ENCODE measurements at regions not wholly inside any gene's neighbourhood (a gene's known extent, or its start where the extent isn't known, plus 50 kb on each side); places are given as distances from the start of the nearest gene placed in this dataset.
A peak's percentile ranks its signal among the peaks of the same experiment; 100 is the strongest.

DNA sequence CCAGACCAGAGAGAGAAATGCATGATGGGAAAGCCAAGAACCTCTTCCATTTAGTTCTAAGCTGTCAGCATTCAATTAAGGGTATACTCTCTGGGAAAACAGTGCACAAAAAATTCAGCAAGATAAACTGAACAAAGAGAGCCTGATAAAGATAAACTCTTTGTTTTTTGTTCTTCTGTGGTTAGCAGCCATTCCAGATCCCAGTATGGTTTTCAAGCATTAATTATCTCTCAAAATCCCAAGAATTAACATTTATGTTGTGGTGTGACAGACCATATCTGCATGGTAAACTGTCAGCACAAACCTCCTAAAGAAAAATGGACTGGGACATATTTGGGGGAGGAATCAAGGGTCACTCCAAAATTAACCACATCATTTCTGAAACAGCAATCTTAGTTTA lies 124.0 kb upstream of the LRRN1 start:
- ChIA-PET CTCF (no interaction called here), POLR2A (no interaction called here)

GRCh38 chr3:3666664-3667063 lies 132.6 kb upstream of the LRRN1 start:
- H3K36me3 ChIP-seq (replicated peaks in 1 of 2; ENCODE audit: control extremely low read depth in 1 of 2, control insufficient read depth in 1 of 2, extremely low read depth in 1 of 2, insufficient read depth in 2 of 2, low read length in 1 of 2), result no peaks in the 10 kb centered on the region
- peaks cover 1 to 11% (median 6%) of the 10 kb centered on the region in 3 donors for H3K9me3 ChIP-seq (ENCODE audit: control extremely low read depth in 1 of 3, control insufficient read depth in 2 of 3, insufficient read depth in 1 of 3, low read length in 2 of 3)
- H3K27me3 Mint-ChIP-seq, result no peaks in the 10 kb centered on the region
- H3K27me3 ChIP-seq (replicated peaks in 1 of 4; ENCODE audit: control extremely low read depth in 1 of 4, control insufficient read depth in 3 of 4, insufficient read depth in 4 of 4, low read length in 3 of 4), result no peaks in the 10 kb centered on the region
- H2AFZ ChIP-seq (ENCODE audit: insufficient read depth, low read depth, low read length, poor library complexity, severe bottlenecking), result no peak overlapping the region
- H3K27ac ChIP-seq (ENCODE audit: low read length in 2 of 2), result no peak overlapping the region
- DNase-seq (peak; percentile 34), ATAC-seq (ENCODE audit: low read depth) (no peak)
- H4K20me1 ChIP-seq (ENCODE audit: control insufficient read depth, insufficient read depth, low read length, poor library complexity, severe bottlenecking), result no peaks in the 10 kb centered on the region
- H3K9me3 Mint-ChIP-seq (ENCODE audit: insufficient read depth), result peaks cover 4% of the 10 kb centered on the region
- intact Hi-C loops (cut with micrococcal nuclease), result no loop called here
- ChIA-PET POLR2A (no interaction called here), CTCF (no interaction called here)
- H3K9ac ChIP-seq (ENCODE audit: low read length), result no peak overlapping the region
- H3K4me3 ChIP-seq (ENCODE audit: control extremely low read depth in 1 of 5, extremely low read depth in 1 of 5, insufficient read depth in 1 of 5, low read depth in 2 of 5, low read length in 4 of 5), result no peak overlapping the region
- peak overlapping the region; percentile 35 for H3K4me3 Mint-ChIP-seq
- peaks cover 4 to 13% of the 10 kb centered on the region in 2 donors for H3K4me1 ChIP-seq (ENCODE audit: control insufficient read depth in 2 of 2, insufficient read depth in 2 of 2, low read length in 2 of 2)
- WGBS (ENCODE audit: insufficient coverage), result no CpG with 5 or more reads among the region's 3 CpGs
- H3K79me2 ChIP-seq (ENCODE audit: control insufficient read depth, insufficient read depth, low read length), result no peaks in the 10 kb centered on the region
- peaks cover 14% of the 10 kb centered on the region for H3K4me1 Mint-ChIP-seq
- TF ChIP-seq, protein P1, sequence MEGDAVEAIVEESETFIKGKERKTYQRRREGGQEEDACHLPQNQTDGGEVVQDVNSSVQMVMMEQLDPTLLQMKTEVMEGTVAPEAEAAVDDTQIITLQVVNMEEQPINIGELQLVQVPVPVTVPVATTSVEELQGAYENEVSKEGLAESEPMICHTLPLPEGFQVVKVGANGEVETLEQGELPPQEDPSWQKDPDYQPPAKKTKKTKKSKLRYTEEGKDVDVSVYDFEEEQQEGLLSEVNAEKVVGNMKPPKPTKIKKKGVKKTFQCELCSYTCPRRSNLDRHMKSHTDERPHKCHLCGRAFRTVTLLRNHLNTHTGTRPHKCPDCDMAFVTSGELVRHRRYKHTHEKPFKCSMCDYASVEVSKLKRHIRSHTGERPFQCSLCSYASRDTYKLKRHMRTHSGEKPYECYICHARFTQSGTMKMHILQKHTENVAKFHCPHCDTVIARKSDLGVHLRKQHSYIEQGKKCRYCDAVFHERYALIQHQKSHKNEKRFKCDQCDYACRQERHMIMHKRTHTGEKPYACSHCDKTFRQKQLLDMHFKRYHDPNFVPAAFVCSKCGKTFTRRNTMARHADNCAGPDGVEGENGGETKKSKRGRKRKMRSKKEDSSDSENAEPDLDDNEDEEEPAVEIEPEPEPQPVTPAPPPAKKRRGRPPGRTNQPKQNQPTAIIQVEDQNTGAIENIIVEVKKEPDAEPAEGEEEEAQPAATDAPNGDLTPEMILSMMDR (IDR thresholded peaks at IDR 0.05), result no peak
- TF ChIP-seq EZH2 (IDR thresholded peaks at IDR 0.05; ENCODE audit: borderline replicate concordance, insufficient read depth, low read depth, low read length, poor library complexity, severe bottlenecking), result no peak
- H3K4me2 ChIP-seq (replicated peaks; ENCODE audit: low read depth, low read length, poor library complexity, severe bottlenecking), result peak overlapping the region; percentile 45
- H3K27ac Mint-ChIP-seq, result no peak overlapping the region

More for the DNA sequence above, 124.0 kb upstream of the LRRN1 start:
- no peaks in the 10 kb centered on the region for H3K27me3 Mint-ChIP-seq
- H3K4me1 Mint-ChIP-seq, result no peaks in the 10 kb centered on the region
- no peak overlapping the region for H3K4me3 Mint-ChIP-seq
- H3K36me3 ChIP-seq (replicated peaks in 1 of 2; ENCODE audit: control extremely low read depth in 1 of 2, control insufficient read depth in 1 of 2, extremely low read depth in 1 of 2, insufficient read depth in 2 of 2, low read length in 1 of 2), result no peaks in the 10 kb centered on the region
- H3K27ac Mint-ChIP-seq, result no peak overlapping the region
- no peaks in the 10 kb centered on the region for H3K79me2 ChIP-seq (ENCODE audit: control insufficient read depth, insufficient read depth, low read length)
- ATAC-seq (ENCODE audit: low read depth) (no peak), DNase-seq (no peak)
- H3K9me3 Mint-ChIP-seq (ENCODE audit: insufficient read depth), result no peaks in the 10 kb centered on the region
- H2AFZ ChIP-seq (ENCODE audit: insufficient read depth, low read depth, low read length, poor library complexity, severe bottlenecking), result no peak overlapping the region
- intact Hi-C loops (cut with micrococcal nuclease), result no loop called here
- no peaks in the 10 kb centered on the region for H3K4me1 ChIP-seq (ENCODE audit: control insufficient read depth in 2 of 2, insufficient read depth in 2 of 2, low read length in 2 of 2)
- H3K4me2 ChIP-seq (replicated peaks; ENCODE audit: low read depth, low read length, poor library complexity, severe bottlenecking), result no peak overlapping the region
- no peak overlapping the region for H3K4me3 ChIP-seq (ENCODE audit: control extremely low read depth in 1 of 5, extremely low read depth in 1 of 5, insufficient read depth in 1 of 5, low read depth in 2 of 5, low read length in 4 of 5)
- no peak for TF ChIP-seq EZH2 (IDR thresholded peaks at IDR 0.05; ENCODE audit: borderline replicate concordance, insufficient read depth, low read depth, low read length, poor library complexity, severe bottlenecking)
- TF ChIP-seq, protein P1 (IDR thresholded peaks at IDR 0.05), result no peak
- no peak overlapping the region for H3K27ac ChIP-seq (ENCODE audit: low read length in 2 of 2)
- no peaks in the 10 kb centered on the region for H4K20me1 ChIP-seq (ENCODE audit: control insufficient read depth, insufficient read depth, low read length, poor library complexity, severe bottlenecking)
- peaks cover 0 to 3% (median 2%) of the 10 kb centered on the region in 3 donors for H3K9me3 ChIP-seq (ENCODE audit: control extremely low read depth in 1 of 3, control insufficient read depth in 2 of 3, insufficient read depth in 1 of 3, low read length in 2 of 3)
- H3K9ac ChIP-seq (ENCODE audit: low read length), result no peak overlapping the region
- no peaks in the 10 kb centered on the region for H3K27me3 ChIP-seq (replicated peaks in 1 of 4; ENCODE audit: control extremely low read depth in 1 of 4, control insufficient read depth in 3 of 4, insufficient read depth in 4 of 4, low read length in 3 of 4)

All from B cell (primary cell).